ENCODE measurements at regions not wholly inside any gene's neighbourhood (a gene's known extent, or its start where the extent isn't known, plus 50 kb on each side); places are given as distances from the start of the nearest gene placed in this dataset.

DNA sequence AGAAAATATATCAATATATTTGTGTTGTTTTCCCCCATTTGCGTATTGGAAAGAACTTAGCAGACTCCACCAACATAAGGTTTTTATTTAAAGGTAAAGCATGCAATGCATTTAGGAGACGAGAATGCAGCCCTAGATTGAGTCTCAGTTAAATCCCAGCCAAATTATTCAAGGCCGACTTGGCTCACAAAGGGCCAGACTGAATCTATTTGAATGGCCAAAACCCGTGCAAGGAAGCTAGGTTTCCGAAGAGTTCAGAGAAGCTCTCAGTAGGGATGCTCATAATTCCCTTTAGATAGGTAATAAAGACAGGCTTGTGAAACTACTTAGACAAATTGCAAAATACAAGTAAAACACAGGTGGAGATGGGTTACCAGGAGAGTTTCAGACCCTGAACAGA lies 520.3 kb downstream of the CDH9 start:
- H3K9me3 Mint-ChIP-seq = peaks cover 15% of the 10 kb centered on the region
- H3K36me3 ChIP-seq (ENCODE audit: insufficient read depth, low read length) = no peaks in the 10 kb centered on the region

GRCh38 chr5:26498972-26499371 lies 539.4 kb downstream of the CDH9 start:
- no peak for DNase-seq
- H3K4me1 ChIP-seq (ENCODE audit: insufficient read depth, low read length) = no peaks in the 10 kb centered on the region
- peaks cover 7 to 9% of the 10 kb centered on the region in 2 experiments for H3K9me3 ChIP-seq (ENCODE audit: control insufficient read depth in 1 of 2, insufficient read depth in 1 of 2, low read length in 2 of 2)
- TF ChIP-seq, protein P1, sequence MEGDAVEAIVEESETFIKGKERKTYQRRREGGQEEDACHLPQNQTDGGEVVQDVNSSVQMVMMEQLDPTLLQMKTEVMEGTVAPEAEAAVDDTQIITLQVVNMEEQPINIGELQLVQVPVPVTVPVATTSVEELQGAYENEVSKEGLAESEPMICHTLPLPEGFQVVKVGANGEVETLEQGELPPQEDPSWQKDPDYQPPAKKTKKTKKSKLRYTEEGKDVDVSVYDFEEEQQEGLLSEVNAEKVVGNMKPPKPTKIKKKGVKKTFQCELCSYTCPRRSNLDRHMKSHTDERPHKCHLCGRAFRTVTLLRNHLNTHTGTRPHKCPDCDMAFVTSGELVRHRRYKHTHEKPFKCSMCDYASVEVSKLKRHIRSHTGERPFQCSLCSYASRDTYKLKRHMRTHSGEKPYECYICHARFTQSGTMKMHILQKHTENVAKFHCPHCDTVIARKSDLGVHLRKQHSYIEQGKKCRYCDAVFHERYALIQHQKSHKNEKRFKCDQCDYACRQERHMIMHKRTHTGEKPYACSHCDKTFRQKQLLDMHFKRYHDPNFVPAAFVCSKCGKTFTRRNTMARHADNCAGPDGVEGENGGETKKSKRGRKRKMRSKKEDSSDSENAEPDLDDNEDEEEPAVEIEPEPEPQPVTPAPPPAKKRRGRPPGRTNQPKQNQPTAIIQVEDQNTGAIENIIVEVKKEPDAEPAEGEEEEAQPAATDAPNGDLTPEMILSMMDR (IDR thresholded peaks at IDR 0.05) = no peak
- Mint-ChIP-seq H3K27ac (no peak overlapping the region), H3K4me1 (ENCODE audit: low read depth) (no peaks in the 10 kb centered on the region), H3K36me3 (ENCODE audit: low read depth) (no peaks in the 10 kb centered on the region), H3K4me3 (no peak overlapping the region), H3K27me3 (no peaks in the 10 kb centered on the region), H3K9me3 (peaks cover 4% of the 10 kb centered on the region)
- H3K27me3 ChIP-seq (ENCODE audit: control insufficient read depth in 1 of 2, insufficient read depth in 2 of 2, low read length in 2 of 2) = no peaks in the 10 kb centered on the region
- ATAC-seq (ENCODE audit: poor library complexity) = no peak
- POLR2A ChIA-PET = no interaction called here
- H3K27ac ChIP-seq (ENCODE audit: low read depth in 1 of 2, low read length in 2 of 2) = no peak overlapping the region
- CTCF ChIA-PET = no interaction called here
- H3K36me3 ChIP-seq (ENCODE audit: insufficient read depth, low read length) = no peaks in the 10 kb centered on the region
- H3K4me3 ChIP-seq (ENCODE audit: low read length) = no peak overlapping the region
- intact Hi-C loops (cut with DNase I, micrococcal nuclease) = no loop called here

More for the DNA sequence above, 520.3 kb downstream of the CDH9 start:
- Histone ChIP-seq H3K27ac (ENCODE audit: low read depth in 1 of 2, low read length in 2 of 2) (no peak overlapping the region), H3K27me3 (ENCODE audit: control insufficient read depth in 1 of 2, insufficient read depth in 2 of 2, low read length in 2 of 2) (no peaks in the 10 kb centered on the region), H3K4me1 (ENCODE audit: insufficient read depth, low read length) (no peaks in the 10 kb centered on the region), H3K9me3 (ENCODE audit: control insufficient read depth in 1 of 2, insufficient read depth in 1 of 2, low read length in 2 of 2) (peaks cover 0 to 3% of the 10 kb centered on the region in 2 experiments), H3K4me3 (ENCODE audit: low read length) (no peak overlapping the region)
- Mint-ChIP-seq H3K4me3 (no peak overlapping the region), H3K36me3 (ENCODE audit: low read depth) (no peaks in the 10 kb centered on the region), H3K27ac (no peak overlapping the region), H3K4me1 (ENCODE audit: low read depth) (no peaks in the 10 kb centered on the region), H3K27me3 (no peaks in the 10 kb centered on the region)
- intact Hi-C loops (cut with DNase I, micrococcal nuclease) = no loop called here
- ChIA-PET CTCF (no interaction called here), POLR2A (no interaction called here)
- DNase-seq (no peak), ATAC-seq (ENCODE audit: poor library complexity) (no peak)
- TF ChIP-seq, protein P1 (IDR thresholded peaks at IDR 0.05) = no peak

GRCh38 chr5:26495437-26495836 lies 542.9 kb downstream of the CDH9 start:
- Histone ChIP-seq H3K36me3 (ENCODE audit: insufficient read depth, low read length) (no peaks in the 10 kb centered on the region), H3K27me3 (ENCODE audit: control insufficient read depth in 1 of 2, insufficient read depth in 2 of 2, low read length in 2 of 2) (no peaks in the 10 kb centered on the region), H3K27ac (ENCODE audit: low read depth in 1 of 2, low read length in 2 of 2) (no peak overlapping the region), H3K4me1 (ENCODE audit: insufficient read depth, low read length) (no peaks in the 10 kb centered on the region), H3K4me3 (ENCODE audit: low read length) (no peak overlapping the region), H3K9me3 (ENCODE audit: control insufficient read depth in 1 of 2, insufficient read depth in 1 of 2, low read length in 2 of 2) (peaks cover 7 to 26% of the 10 kb centered on the region in 2 experiments)
- Mint-ChIP-seq H3K4me1 (ENCODE audit: low read depth) (no peaks in the 10 kb centered on the region), H3K27me3 (no peaks in the 10 kb centered on the region), H3K9me3 (peaks cover 2% of the 10 kb centered on the region), H3K36me3 (ENCODE audit: low read depth) (no peaks in the 10 kb centered on the region), H3K27ac (no peak overlapping the region), H3K4me3 (no peak overlapping the region)
- DNase-seq = no peak
- TF ChIP-seq, protein P1 (IDR thresholded peaks at IDR 0.05) = no peak
- CTCF ChIA-PET = no interaction called here
- intact Hi-C loops (cut with DNase I, micrococcal nuclease) = no loop called here
- POLR2A ChIA-PET = no interaction called here
- no peak for ATAC-seq (ENCODE audit: poor library complexity)

Data from CD4-positive, alpha-beta T cell (primary cell).